K562 (cell line): ENCODE measurements at regions not wholly inside any gene's neighbourhood (a gene's known extent, or its start where the extent isn't known, plus 50 kb on each side); places are given as distances from the start of the nearest gene placed in this dataset.
A peak's percentile ranks its signal among the peaks of the same experiment; 100 is the strongest.

ENCODE experiments used
- BRD4 ChIP-seq: fragments of 200-600 bp; sonication (generic); IDR thresholded peaks from 2 replicates; pipeline ENCODE4 v1.6.1; 2017; ENCODE audit warnings: inconsistent platforms
- CBFA2T2 ChIP-seq: fragments of 450-650 bp; conservative IDR thresholded peaks from 2 replicates; pipeline ENCODE4 v1.6.1; 2017; ENCODE audit warnings: mild to moderate bottlenecking
- FOXK1 ChIP-seq: sonication (generic); formaldehyde crosslinking; IDR thresholded peaks from 2 replicates; pipeline ENCODE4 v1.8.0; 2022; ENCODE audit warnings: missing genetic modification reagents, mild to moderate bottlenecking, borderline replicate concordance
- MCM3 ChIP-seq: fragments of 450-650 bp; IDR thresholded peaks from 2 replicates; pipeline ENCODE4 v1.6.1; 2016
- NUFIP1 ChIP-seq: fragments of 450-650 bp; IDR thresholded peaks from 2 replicates; pipeline ENCODE4 v1.6.1; 2018; ENCODE audit not compliant: partially characterized antibody
- OTX1 ChIP-seq: fragments of 450-650 bp; formaldehyde crosslinking; IDR thresholded peaks from 2 replicates; pipeline ENCODE4 v1.4.0; 2022; ENCODE audit warnings: mild to moderate bottlenecking
- SNRNP70 ChIP-seq: fragments of 200-400 bp; formaldehyde crosslinking; optimal IDR thresholded peaks from 2 replicates; pipeline ENCODE3; 2017; ENCODE audit warnings: low read depth, low read length
- SRSF1 ChIP-seq: fragments of 200-400 bp; formaldehyde crosslinking; IDR thresholded peaks from 2 replicates; pipeline ENCODE4 v1.6.1; 2017; ENCODE audit warnings: mild to moderate bottlenecking, low read depth, low read length, moderate library complexity
- TAF9B ChIP-seq: fragments of 450-650 bp; IDR thresholded peaks from 2 replicates; pipeline ENCODE4 v1.6.1; 2018; ENCODE audit warnings: mild to moderate bottlenecking; ENCODE audit not compliant: partially characterized antibody
- TOE1 ChIP-seq, 2 experiments: fragments of 450-650 bp in 1 of 2; sonication (generic) in 1 of 2; formaldehyde crosslinking in 1 of 2; IDR thresholded peaks; 2 replicates each; pipeline versions ENCODE4 v1.7.1 to v1.8.0; 2016 to 2022; ENCODE audit warnings: borderline replicate concordance in 2 of 2, mild to moderate bottlenecking in 2 of 2, antibody characterized with exemption in 1 of 2, inconsistent platforms in 1 of 2, low read depth in 1 of 2, missing genetic modification reagents in 1 of 2, moderate library complexity in 1 of 2
- ZNF23 ChIP-seq: fragments of 250-450 bp; sonication (Bioruptor Pico); IDR thresholded peaks from 2 replicates; pipeline ENCODE4 v1.4.0; 2020; ENCODE audit warnings: mild to moderate bottlenecking
- ZNF354B ChIP-seq: fragments of 250-450 bp; sonication (Bioruptor Pico); IDR thresholded peaks from 2 replicates; pipeline ENCODE4 v1.4.0; 2020
- TF ChIP-seq, protein P1 (sequence below): fragments of 450-650 bp; IDR thresholded peaks from 2 replicates; pipeline ENCODE4 v1.6.1; 2017; ENCODE audit warnings: antibody characterized with exemption, mild to moderate bottlenecking
- TF ChIP-seq, protein P2 (sequence below): fragments of 250-450 bp; sonication (Bioruptor Pico); IDR thresholded peaks from 2 replicates; pipeline ENCODE4 v1.8.0; 2022; ENCODE audit warnings: inconsistent platforms
- TF ChIP-seq, protein P3 (sequence below), 3 experiments: fragments of 200-800 bp in 1 of 3; sonication (Bioruptor generic) in 1 of 3; sonication (generic) in 1 of 3; formaldehyde crosslinking in 1 of 3; IDR thresholded peaks; 2 replicates each; pipeline versions ENCODE4 v1.6.1 to v1.8.0; 2016 to 2022; ENCODE audit warnings: mild to moderate bottlenecking in 2 of 3, missing compliant biosample characterization in 2 of 3, missing genetic modification characterization in 2 of 3, missing genetic modification reagents in 1 of 3
- TF ChIP-seq, protein P4 (sequence below): sonication (generic); formaldehyde crosslinking; IDR thresholded peaks from 2 replicates; pipeline ENCODE4 v1.8.0; 2022; ENCODE audit warnings: missing genetic modification reagents, mild to moderate bottlenecking, borderline replicate concordance

DNA sequence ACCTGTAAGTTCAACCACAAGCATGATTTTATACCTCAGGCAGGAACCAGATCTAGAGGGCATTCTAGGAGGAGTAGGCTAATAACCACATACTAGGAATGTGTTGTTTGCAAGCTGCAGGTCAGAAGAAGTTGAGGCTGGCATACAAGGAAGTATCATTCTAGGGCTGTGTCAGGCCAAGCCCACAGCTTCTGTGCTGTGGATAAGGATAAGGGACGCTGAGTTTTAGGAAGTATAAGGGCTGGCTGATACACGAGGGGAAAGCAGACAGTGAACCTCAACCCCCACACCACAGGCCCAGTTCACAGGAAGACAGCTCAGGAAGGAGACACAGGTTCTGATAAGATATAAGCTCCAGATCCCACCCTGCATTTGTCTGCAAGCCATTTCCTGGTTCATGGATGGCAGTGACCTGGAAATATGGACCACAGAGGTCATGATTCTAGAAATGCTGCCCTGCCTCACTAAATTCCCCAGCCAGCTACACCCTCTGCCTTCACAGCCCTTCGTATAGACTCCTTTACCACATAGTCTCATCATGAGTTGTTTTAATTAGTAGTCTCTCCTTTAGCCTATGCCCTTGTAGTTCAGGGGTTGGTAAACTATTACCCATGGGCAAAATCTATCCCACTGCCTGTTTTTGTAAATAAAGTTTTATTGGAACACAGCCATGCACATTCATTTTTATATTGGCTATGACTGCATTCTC is 260.7 kb downstream of the OPA1 start (continued):
- TF ChIP-seq, protein P1, sequence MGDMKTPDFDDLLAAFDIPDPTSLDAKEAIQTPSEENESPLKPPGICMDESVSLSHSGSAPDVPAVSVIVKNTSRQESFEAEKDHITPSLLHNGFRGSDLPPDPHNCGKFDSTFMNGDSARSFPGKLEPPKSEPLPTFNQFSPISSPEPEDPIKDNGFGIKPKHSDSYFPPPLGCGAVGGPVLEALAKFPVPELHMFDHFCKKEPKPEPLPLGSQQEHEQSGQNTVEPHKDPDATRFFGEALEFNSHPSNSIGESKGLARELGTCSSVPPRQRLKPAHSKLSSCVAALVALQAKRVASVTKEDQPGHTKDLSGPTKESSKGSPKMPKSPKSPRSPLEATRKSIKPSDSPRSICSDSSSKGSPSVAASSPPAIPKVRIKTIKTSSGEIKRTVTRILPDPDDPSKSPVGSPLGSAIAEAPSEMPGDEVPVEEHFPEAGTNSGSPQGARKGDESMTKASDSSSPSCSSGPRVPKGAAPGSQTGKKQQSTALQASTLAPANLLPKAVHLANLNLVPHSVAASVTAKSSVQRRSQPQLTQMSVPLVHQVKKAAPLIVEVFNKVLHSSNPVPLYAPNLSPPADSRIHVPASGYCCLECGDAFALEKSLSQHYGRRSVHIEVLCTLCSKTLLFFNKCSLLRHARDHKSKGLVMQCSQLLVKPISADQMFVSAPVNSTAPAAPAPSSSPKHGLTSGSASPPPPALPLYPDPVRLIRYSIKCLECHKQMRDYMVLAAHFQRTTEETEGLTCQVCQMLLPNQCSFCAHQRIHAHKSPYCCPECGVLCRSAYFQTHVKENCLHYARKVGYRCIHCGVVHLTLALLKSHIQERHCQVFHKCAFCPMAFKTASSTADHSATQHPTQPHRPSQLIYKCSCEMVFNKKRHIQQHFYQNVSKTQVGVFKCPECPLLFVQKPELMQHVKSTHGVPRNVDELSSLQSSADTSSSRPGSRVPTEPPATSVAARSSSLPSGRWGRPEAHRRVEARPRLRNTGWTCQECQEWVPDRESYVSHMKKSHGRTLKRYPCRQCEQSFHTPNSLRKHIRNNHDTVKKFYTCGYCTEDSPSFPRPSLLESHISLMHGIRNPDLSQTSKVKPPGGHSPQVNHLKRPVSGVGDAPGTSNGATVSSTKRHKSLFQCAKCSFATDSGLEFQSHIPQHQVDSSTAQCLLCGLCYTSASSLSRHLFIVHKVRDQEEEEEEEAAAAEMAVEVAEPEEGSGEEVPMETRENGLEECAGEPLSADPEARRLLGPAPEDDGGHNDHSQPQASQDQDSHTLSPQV, result peak; percentile 96
- no peak for TF ChIP-seq TOE1 (IDR thresholded peaks at IDR 0.05; ENCODE audit: borderline replicate concordance)
- TF ChIP-seq TOE1 (CRISPR knock-in tag; IDR thresholded peaks at IDR 0.05; ENCODE audit: borderline replicate concordance, low read depth), result no peak
- peak; percentile 92 for TF ChIP-seq CBFA2T2
- TF ChIP-seq, protein P2, sequence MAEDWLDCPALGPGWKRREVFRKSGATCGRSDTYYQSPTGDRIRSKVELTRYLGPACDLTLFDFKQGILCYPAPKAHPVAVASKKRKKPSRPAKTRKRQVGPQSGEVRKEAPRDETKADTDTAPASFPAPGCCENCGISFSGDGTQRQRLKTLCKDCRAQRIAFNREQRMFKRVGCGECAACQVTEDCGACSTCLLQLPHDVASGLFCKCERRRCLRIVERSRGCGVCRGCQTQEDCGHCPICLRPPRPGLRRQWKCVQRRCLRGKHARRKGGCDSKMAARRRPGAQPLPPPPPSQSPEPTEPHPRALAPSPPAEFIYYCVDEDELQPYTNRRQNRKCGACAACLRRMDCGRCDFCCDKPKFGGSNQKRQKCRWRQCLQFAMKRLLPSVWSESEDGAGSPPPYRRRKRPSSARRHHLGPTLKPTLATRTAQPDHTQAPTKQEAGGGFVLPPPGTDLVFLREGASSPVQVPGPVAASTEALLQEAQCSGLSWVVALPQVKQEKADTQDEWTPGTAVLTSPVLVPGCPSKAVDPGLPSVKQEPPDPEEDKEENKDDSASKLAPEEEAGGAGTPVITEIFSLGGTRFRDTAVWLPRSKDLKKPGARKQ (CRISPR knock-in tag), result no peak
- no peak for TF ChIP-seq SRSF1
- TF ChIP-seq, protein P3, sequence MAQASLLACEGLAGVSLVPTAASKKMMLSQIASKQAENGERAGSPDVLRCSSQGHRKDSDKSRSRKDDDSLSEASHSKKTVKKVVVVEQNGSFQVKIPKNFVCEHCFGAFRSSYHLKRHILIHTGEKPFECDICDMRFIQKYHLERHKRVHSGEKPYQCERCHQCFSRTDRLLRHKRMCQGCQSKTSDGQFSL (CRISPR knock-in tag; IDR thresholded peaks at IDR 0.05), result no peak
- TF ChIP-seq, protein P3 (tag; IDR thresholded peaks at IDR 0.05), result no peak
- TF ChIP-seq NUFIP1, result no peak
- TF ChIP-seq SNRNP70, result no peak
- TF ChIP-seq MCM3, result no peak
- peak; percentile 37 for TF ChIP-seq TAF9B
- TF ChIP-seq BRD4, result 0 out of 2 replicates have a peak, but pooled peaks have one; percentile 49
- TF ChIP-seq FOXK1 (CRISPR knock-in tag), result no peak
- no peak for TF ChIP-seq ZNF23 (CRISPR knock-in tag)
- TF ChIP-seq OTX1 (CRISPR knock-in tag), result no peak
- TF ChIP-seq, protein P4, sequence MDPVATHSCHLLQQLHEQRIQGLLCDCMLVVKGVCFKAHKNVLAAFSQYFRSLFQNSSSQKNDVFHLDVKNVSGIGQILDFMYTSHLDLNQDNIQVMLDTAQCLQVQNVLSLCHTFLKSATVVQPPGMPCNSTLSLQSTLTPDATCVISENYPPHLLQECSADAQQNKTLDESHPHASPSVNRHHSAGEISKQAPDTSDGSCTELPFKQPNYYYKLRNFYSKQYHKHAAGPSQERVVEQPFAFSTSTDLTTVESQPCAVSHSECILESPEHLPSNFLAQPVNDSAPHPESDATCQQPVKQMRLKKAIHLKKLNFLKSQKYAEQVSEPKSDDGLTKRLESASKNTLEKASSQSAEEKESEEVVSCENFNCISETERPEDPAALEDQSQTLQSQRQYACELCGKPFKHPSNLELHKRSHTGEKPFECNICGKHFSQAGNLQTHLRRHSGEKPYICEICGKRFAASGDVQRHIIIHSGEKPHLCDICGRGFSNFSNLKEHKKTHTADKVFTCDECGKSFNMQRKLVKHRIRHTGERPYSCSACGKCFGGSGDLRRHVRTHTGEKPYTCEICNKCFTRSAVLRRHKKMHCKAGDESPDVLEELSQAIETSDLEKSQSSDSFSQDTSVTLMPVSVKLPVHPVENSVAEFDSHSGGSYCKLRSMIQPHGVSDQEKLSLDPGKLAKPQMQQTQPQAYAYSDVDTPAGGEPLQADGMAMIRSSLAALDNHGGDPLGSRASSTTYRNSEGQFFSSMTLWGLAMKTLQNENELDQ (CRISPR knock-in tag), result no peak
- TF ChIP-seq ZNF354B, result no peak
